Esophagus muscularis mucosa (tissue), 3 donors: ENCODE measurements at regions not wholly inside any gene's neighbourhood (a gene's known extent, or its start where the extent isn't known, plus 50 kb on each side); places are given as distances from the start of the nearest gene placed in this dataset.

Experiments
- EP300 ChIP-seq: sonication (generic); formaldehyde crosslinking; IDR thresholded peaks from one replicate; pipeline ENCODE4 v1.6.1; 2017; ENCODE audit warnings: antibody characterized with exemption
- TF ChIP-seq, protein P1 (sequence below), 3 experiments: fragments of 200-600 bp in 2 of 3; fragments of 450-650 bp in 1 of 3; sonication (generic) in 2 of 3; IDR thresholded peaks; one replicate each; pipeline ENCODE4 v1.5.1; 2017 to 2019; ENCODE audit warnings: antibody characterized with exemption in 3 of 3, mild to moderate bottlenecking in 2 of 3, moderate library complexity in 1 of 3

DNA sequence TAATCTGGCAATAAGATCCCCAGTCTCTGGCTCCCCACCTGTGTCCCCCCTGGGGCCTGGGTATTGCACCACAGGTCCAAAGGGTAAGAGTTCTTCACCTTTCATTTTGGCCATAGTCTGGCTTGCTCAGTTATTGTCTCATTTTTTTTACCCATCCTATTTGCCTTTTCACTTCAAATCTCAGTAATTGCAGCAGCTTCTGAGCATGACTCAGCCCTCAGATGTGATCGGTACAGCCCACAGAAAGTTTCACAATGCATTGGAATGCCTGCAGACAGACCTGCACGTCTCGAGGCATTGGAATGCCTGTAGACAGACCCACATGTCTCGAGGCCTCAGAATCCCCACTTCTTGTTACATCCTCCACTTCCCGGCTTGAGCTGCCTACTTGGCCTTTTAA, 173.6 kb downstream of the NUFIP1 start:
- TF ChIP-seq, protein P1, sequence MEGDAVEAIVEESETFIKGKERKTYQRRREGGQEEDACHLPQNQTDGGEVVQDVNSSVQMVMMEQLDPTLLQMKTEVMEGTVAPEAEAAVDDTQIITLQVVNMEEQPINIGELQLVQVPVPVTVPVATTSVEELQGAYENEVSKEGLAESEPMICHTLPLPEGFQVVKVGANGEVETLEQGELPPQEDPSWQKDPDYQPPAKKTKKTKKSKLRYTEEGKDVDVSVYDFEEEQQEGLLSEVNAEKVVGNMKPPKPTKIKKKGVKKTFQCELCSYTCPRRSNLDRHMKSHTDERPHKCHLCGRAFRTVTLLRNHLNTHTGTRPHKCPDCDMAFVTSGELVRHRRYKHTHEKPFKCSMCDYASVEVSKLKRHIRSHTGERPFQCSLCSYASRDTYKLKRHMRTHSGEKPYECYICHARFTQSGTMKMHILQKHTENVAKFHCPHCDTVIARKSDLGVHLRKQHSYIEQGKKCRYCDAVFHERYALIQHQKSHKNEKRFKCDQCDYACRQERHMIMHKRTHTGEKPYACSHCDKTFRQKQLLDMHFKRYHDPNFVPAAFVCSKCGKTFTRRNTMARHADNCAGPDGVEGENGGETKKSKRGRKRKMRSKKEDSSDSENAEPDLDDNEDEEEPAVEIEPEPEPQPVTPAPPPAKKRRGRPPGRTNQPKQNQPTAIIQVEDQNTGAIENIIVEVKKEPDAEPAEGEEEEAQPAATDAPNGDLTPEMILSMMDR (IDR thresholded peaks at IDR 0.05), result no peak
- TF ChIP-seq EP300, result no peak
